DOHH2 (cell line): ENCODE measurements at regions not wholly inside any gene's neighbourhood (a gene's known extent, or its start where the extent isn't known, plus 50 kb on each side); places are given as distances from the start of the nearest gene placed in this dataset.

Source experiments
- H3F3A ChIP-seq: fragments of 200-600 bp; sonication (generic), shearing (Covaris generic); 2 replicates; pipeline ENCODE4 v1.6.0; 2016; ENCODE audit warnings: antibody characterized with exemption, mild to moderate bottlenecking; ENCODE audit not compliant: control insufficient read depth, insufficient read depth
- H3K27ac ChIP-seq: fragments of 200-600 bp; sonication (generic); 2 replicates; pipeline ENCODE4 v1.5.1; 2014; ENCODE audit warnings: low read depth, mild to moderate bottlenecking, low read length, moderate library complexity
- H3K27me3 ChIP-seq: fragments of 200-600 bp; sonication (generic); 2 replicates; pipeline ENCODE4 v1.6.1; 2014; ENCODE audit warnings: mild to moderate bottlenecking, low read length, mixed read lengths; ENCODE audit not compliant: control insufficient read depth
- H3K36me3 ChIP-seq: fragments of 200-600 bp; sonication (generic); 2 replicates; pipeline ENCODE4 v1.6.1; 2014; ENCODE audit warnings: mild to moderate bottlenecking, low read length, moderate library complexity, mixed read lengths; ENCODE audit not compliant: control insufficient read depth
- H3K4me1 ChIP-seq: fragments of 200-600 bp; sonication (generic); 2 replicates; pipeline ENCODE4 v1.6.1; 2014; ENCODE audit warnings: mild to moderate bottlenecking, low read length, mixed read lengths; ENCODE audit not compliant: control insufficient read depth
- H3K4me2 ChIP-seq: fragments of 200-600 bp; sonication (generic); 2 replicates; pipeline ENCODE4 v1.6.0; 2014; ENCODE audit warnings: mild to moderate bottlenecking, low read length, moderate library complexity
- H3K4me3 ChIP-seq: fragments of 200-600 bp; sonication (generic); 2 replicates; pipeline ENCODE4 v1.5.1; 2014; ENCODE audit warnings: mild to moderate bottlenecking, low read length, mixed read lengths
- H3K79me2 ChIP-seq: fragments of 200-600 bp; sonication (generic); 2 replicates; pipeline ENCODE4 v1.6.1; 2014; ENCODE audit warnings: mild to moderate bottlenecking, low read length, mixed read lengths; ENCODE audit not compliant: control insufficient read depth
- H3K9me2 ChIP-seq: fragments of 200-600 bp; sonication (generic); replicated peaks from 2 replicates; pipeline ENCODE4 v1.6.1; 2014; ENCODE audit warnings: mild to moderate bottlenecking, low read length, mixed read lengths; ENCODE audit not compliant: control insufficient read depth
- H3K9me3 ChIP-seq: fragments of 200-600 bp; sonication (generic); 2 replicates; pipeline ENCODE4 v1.6.1; 2014; ENCODE audit warnings: antibody characterized with exemption, low read length, mixed read lengths; ENCODE audit not compliant: control insufficient read depth, insufficient read depth
- H4K20me1 ChIP-seq: fragments of 200-600 bp; sonication (generic); 2 replicates; pipeline ENCODE4 v1.6.0; 2014; ENCODE audit warnings: low read depth, mild to moderate bottlenecking, antibody characterized with exemption, low read length, moderate library complexity; ENCODE audit not compliant: control insufficient read depth, insufficient read depth
- EZH2phosphoT487 ChIP-seq: fragments of 200-600 bp; sonication (generic); IDR thresholded peaks from 2 replicates; pipeline ENCODE4 v1.6.1; 2017; ENCODE audit warnings: borderline replicate concordance, mild to moderate bottlenecking, antibody characterized with exemption, low read length, moderate library complexity, mixed read lengths
- TF ChIP-seq, protein P1 (sequence below): fragments of 200-600 bp; sonication (generic); IDR thresholded peaks from one replicate; pipeline ENCODE4 v1.5.1; 2014; ENCODE audit warnings: antibody characterized with exemption, mild to moderate bottlenecking, low read depth, low read length; ENCODE audit not compliant: poor library complexity, severe bottlenecking

DNA sequence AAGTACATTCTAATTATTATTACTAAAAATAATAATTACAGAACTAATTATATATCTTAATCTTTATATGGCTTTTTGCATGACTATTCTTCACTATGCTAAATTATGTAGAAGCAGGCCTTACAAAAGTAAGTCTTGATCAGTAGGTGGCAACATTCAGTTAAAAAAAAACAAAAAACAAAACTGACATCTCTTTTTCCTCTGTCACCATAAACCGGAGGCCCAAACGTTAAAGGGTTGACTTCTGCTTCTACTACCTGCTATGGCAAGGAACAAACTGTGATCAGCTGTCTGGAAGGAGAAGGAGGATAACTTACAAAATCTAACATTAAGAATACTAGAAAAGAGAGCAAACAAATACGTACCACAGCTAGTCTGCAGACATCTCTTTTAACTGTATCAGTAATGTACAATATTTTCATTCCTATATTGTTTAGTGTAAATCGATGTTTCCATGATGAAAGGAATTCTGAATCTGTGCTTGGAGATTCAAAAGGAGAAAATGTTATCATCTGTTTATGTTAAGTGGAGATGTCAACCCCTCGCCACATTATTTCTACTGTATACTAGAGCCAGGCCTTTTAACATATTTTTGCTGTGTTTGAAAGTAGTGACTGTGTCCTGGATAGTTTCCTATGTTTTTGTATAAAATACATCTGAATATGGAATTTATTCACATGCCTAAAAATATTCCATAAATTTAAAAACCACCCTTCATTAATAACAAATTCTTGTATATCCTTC is 1525.4 kb downstream of the SLITRK1 start:
- no peaks in the 10 kb centered on the region for H3F3A ChIP-seq
- H3K27me3 ChIP-seq: no peaks in the 10 kb centered on the region
- no peaks in the 10 kb centered on the region for H3K9me3 ChIP-seq
- no peaks in the 10 kb centered on the region for H4K20me1 ChIP-seq
- TF ChIP-seq EZH2phosphoT487: no peak
- TF ChIP-seq, protein P1, sequence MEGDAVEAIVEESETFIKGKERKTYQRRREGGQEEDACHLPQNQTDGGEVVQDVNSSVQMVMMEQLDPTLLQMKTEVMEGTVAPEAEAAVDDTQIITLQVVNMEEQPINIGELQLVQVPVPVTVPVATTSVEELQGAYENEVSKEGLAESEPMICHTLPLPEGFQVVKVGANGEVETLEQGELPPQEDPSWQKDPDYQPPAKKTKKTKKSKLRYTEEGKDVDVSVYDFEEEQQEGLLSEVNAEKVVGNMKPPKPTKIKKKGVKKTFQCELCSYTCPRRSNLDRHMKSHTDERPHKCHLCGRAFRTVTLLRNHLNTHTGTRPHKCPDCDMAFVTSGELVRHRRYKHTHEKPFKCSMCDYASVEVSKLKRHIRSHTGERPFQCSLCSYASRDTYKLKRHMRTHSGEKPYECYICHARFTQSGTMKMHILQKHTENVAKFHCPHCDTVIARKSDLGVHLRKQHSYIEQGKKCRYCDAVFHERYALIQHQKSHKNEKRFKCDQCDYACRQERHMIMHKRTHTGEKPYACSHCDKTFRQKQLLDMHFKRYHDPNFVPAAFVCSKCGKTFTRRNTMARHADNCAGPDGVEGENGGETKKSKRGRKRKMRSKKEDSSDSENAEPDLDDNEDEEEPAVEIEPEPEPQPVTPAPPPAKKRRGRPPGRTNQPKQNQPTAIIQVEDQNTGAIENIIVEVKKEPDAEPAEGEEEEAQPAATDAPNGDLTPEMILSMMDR: no peak
- H3K79me2 ChIP-seq: no peaks in the 10 kb centered on the region
- H3K9me2 ChIP-seq: no peaks in the 10 kb centered on the region
- H3K27ac ChIP-seq: no peak overlapping the region
- no peak overlapping the region for H3K4me2 ChIP-seq
- no peaks in the 10 kb centered on the region for H3K4me1 ChIP-seq
- H3K4me3 ChIP-seq: no peak overlapping the region
- no peaks in the 10 kb centered on the region for H3K36me3 ChIP-seq

DNA sequence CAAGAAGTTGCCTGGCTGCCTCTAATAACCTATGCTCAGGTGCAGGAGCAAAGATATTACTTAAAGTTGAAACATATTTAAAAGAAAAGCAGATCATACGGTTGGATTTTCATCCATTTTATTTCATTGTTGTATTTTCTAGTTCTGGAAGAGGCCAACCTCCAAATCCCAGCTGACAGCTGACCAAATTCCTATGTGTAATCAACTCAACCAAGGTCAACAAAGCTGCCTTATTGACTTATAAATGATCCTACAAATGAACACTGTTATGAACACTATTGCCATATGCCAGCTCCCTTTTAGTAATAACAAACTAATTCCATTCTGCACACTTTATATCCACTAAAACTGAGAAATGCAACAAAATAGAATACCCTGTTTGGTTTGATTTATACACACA is 1537.4 kb downstream of the SLITRK1 start:
- Histone ChIP-seq H3K4me3 (no peak overlapping the region), H3K9me2 (no peaks in the 10 kb centered on the region; the same call in 1 of the 2 replicates), H3K79me2 (no peaks in the 10 kb centered on the region), H3K27ac (no peak overlapping the region), H3K27me3 (no peaks in the 10 kb centered on the region), H3K4me2 (no peak overlapping the region), H3K36me3 (no peaks in the 10 kb centered on the region), H3K4me1 (no peaks in the 10 kb centered on the region), H3K9me3 (no peaks in the 10 kb centered on the region), H4K20me1 (no peaks in the 10 kb centered on the region), H3F3A (no peaks in the 10 kb centered on the region)
- TF ChIP-seq, protein P1: no peak
- no peak for TF ChIP-seq EZH2phosphoT487

DNA sequence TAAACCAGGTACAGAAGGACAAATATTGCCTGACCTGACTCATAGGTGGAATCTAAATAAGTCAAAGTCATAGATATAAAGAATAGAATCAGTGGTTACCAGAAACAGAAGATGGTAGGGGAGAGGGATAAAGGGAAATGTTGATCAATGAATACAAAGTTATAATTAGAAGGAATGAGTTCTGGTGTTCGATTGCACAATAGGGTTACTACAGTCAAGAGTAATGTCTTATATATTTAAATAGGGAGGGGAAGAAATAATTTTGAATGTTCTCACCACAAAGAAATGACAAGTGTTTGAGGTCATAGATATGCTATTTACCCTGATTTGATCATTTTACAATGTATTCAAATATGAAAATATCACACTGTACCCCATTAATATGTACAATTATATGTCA is 1541.2 kb downstream of the SLITRK1 start:
- no peaks in the 10 kb centered on the region for H3K79me2 ChIP-seq
- TF ChIP-seq, protein P1: no peak
- TF ChIP-seq EZH2phosphoT487: no peak
- H4K20me1 ChIP-seq: no peaks in the 10 kb centered on the region
- H3K27ac ChIP-seq: no peak overlapping the region
- no peaks in the 10 kb centered on the region for H3F3A ChIP-seq
- no peaks in the 10 kb centered on the region for H3K27me3 ChIP-seq
- H3K4me1 ChIP-seq: no peaks in the 10 kb centered on the region
- no peak overlapping the region for H3K4me3 ChIP-seq
- no peak overlapping the region for H3K4me2 ChIP-seq
- no peaks in the 10 kb centered on the region for H3K9me3 ChIP-seq
- no peaks in the 10 kb centered on the region for H3K9me2 ChIP-seq
- no peaks in the 10 kb centered on the region for H3K36me3 ChIP-seq
